ENCODE measurements at regions not wholly inside any gene's neighbourhood (a gene's known extent, or its start where the extent isn't known, plus 50 kb on each side); places are given as distances from the start of the nearest gene placed in this dataset.

GRCh38 chr3:147008458-147008857 is 397.9 kb downstream of the ZIC4 start:
- no peak overlapping the region for H3K4me2 ChIP-seq (ENCODE audit: low read depth, low read length, poor library complexity, severe bottlenecking)
- H2AFZ ChIP-seq (ENCODE audit: low read length) = no peak overlapping the region
- no peak overlapping the region for H3K4me3 ChIP-seq (ENCODE audit: low read length, poor library complexity, severe bottlenecking)
- H3F3A ChIP-seq (ENCODE audit: low read depth) = no peaks in the 10 kb centered on the region
- TF ChIP-seq CTCF (conservative IDR thresholded peaks at IDR 0.05; ENCODE audit: low read length) (no peak), EZH2phosphoT487 (IDR thresholded peaks at IDR 0.05; ENCODE audit: borderline replicate concordance) (no peak)
- H3K9me3 ChIP-seq (ENCODE audit: insufficient read depth, low read depth, low read length) = no peaks in the 10 kb centered on the region
- no peaks in the 10 kb centered on the region for H4K20me1 ChIP-seq (ENCODE audit: insufficient read depth, low read length, poor library complexity, severe bottlenecking)
- no peaks in the 10 kb centered on the region for H3K4me1 ChIP-seq (ENCODE audit: insufficient read depth, low read length, poor library complexity, severe bottlenecking)
- H3K9me2 ChIP-seq (replicated peaks; ENCODE audit: low read depth, low read length) = no peaks in the 10 kb centered on the region
- H3K27me3 ChIP-seq (ENCODE audit: insufficient read depth, low read length, poor library complexity, severe bottlenecking) = no peaks in the 10 kb centered on the region
- no peaks in the 10 kb centered on the region for H3K79me2 ChIP-seq (ENCODE audit: insufficient read depth, low read length)
- H3K9ac ChIP-seq (ENCODE audit: low read depth, low read length, poor library complexity, severe bottlenecking) = no peak overlapping the region
- H3K36me3 ChIP-seq (ENCODE audit: insufficient read depth, low read length) = no peaks in the 10 kb centered on the region

- no peaks in the 10 kb centered on the region for H3K9me2 ChIP-seq (replicated peaks; ENCODE audit: low read depth, low read length)
- no peaks in the 10 kb centered on the region for H3K4me1 ChIP-seq (ENCODE audit: insufficient read depth, low read length, poor library complexity, severe bottlenecking)
- H3K36me3 ChIP-seq (ENCODE audit: insufficient read depth, low read length) = no peaks in the 10 kb centered on the region
- H3K4me3 ChIP-seq (ENCODE audit: low read length, poor library complexity, severe bottlenecking) = no peak overlapping the region
- H3K9me3 ChIP-seq (ENCODE audit: insufficient read depth, low read depth, low read length) = no peaks in the 10 kb centered on the region
- H4K20me1 ChIP-seq (ENCODE audit: insufficient read depth, low read length, poor library complexity, severe bottlenecking) = no peaks in the 10 kb centered on the region
- H3K9ac ChIP-seq (ENCODE audit: low read depth, low read length, poor library complexity, severe bottlenecking) = no peak overlapping the region
- TF ChIP-seq CTCF (conservative IDR thresholded peaks at IDR 0.05; ENCODE audit: low read length) (no peak), EZH2phosphoT487 (IDR thresholded peaks at IDR 0.05; ENCODE audit: borderline replicate concordance) (no peak)
- H3F3A ChIP-seq (ENCODE audit: low read depth) = no peaks in the 10 kb centered on the region
- no peaks in the 10 kb centered on the region for H3K79me2 ChIP-seq (ENCODE audit: insufficient read depth, low read length)
- no peaks in the 10 kb centered on the region for H3K27me3 ChIP-seq (ENCODE audit: insufficient read depth, low read length, poor library complexity, severe bottlenecking)
- no peak overlapping the region for H3K4me2 ChIP-seq (ENCODE audit: low read depth, low read length, poor library complexity, severe bottlenecking)
- H2AFZ ChIP-seq (ENCODE audit: low read length) = no peak overlapping the region
Measured at GRCh38 chr3:147007736-147008245, 398.6 kb downstream of the ZIC4 start.

- Histone ChIP-seq H3K9me2 (replicated peaks; ENCODE audit: low read depth, low read length) (no peaks in the 10 kb centered on the region), H2AFZ (ENCODE audit: low read length) (no peak overlapping the region), H3K36me3 (ENCODE audit: insufficient read depth, low read length) (no peaks in the 10 kb centered on the region), H3K4me3 (ENCODE audit: low read length, poor library complexity, severe bottlenecking) (no peak overlapping the region), H3K9ac (ENCODE audit: low read depth, low read length, poor library complexity, severe bottlenecking) (no peak overlapping the region), H3K79me2 (ENCODE audit: insufficient read depth, low read length) (no peaks in the 10 kb centered on the region), H4K20me1 (ENCODE audit: insufficient read depth, low read length, poor library complexity, severe bottlenecking) (no peaks in the 10 kb centered on the region), H3K9me3 (ENCODE audit: insufficient read depth, low read depth, low read length) (no peaks in the 10 kb centered on the region), H3F3A (ENCODE audit: low read depth) (no peaks in the 10 kb centered on the region), H3K4me2 (ENCODE audit: low read depth, low read length, poor library complexity, severe bottlenecking) (no peak overlapping the region), H3K27me3 (ENCODE audit: insufficient read depth, low read length, poor library complexity, severe bottlenecking) (no peaks in the 10 kb centered on the region), H3K4me1 (ENCODE audit: insufficient read depth, low read length, poor library complexity, severe bottlenecking) (no peaks in the 10 kb centered on the region)
- TF ChIP-seq CTCF (conservative IDR thresholded peaks at IDR 0.05; ENCODE audit: low read length) = no peak
- TF ChIP-seq EZH2phosphoT487 (IDR thresholded peaks at IDR 0.05; ENCODE audit: borderline replicate concordance) = no peak
Measured at GRCh38 chr3:147002721-147003120, 397.6 kb upstream of the PLSCR5 start.
